GM18519 (cell line): ENCODE measurements at regions not wholly inside any gene's neighbourhood (a gene's known extent, or its start where the extent isn't known, plus 50 kb on each side); places are given as distances from the start of the nearest gene placed in this dataset.
"Not testable (repeated sequence)": the region's sequence is repeated elsewhere in the genome, so short reads cannot be mapped to it uniquely, and the experiment has no call there.

Source experiments
- ATAC-seq: cut with Tn5 transposase; IDR thresholded peaks from one replicate; pipeline ENCODE4 v1.9.1; 2021; ENCODE audit warnings: mild to moderate bottlenecking, moderate library complexity; ENCODE audit not compliant: unreplicated experiment, low FRiP score

GRCh38 chr7:65796205-65796604, 76.7 kb upstream of the VKORC1L1 start:
- no peak for ATAC-seq

- not testable (repeated sequence) for ATAC-seq
Observed at GRCh38 chr7:65797086-65797485, 75.8 kb upstream of the VKORC1L1 start.

DNA sequence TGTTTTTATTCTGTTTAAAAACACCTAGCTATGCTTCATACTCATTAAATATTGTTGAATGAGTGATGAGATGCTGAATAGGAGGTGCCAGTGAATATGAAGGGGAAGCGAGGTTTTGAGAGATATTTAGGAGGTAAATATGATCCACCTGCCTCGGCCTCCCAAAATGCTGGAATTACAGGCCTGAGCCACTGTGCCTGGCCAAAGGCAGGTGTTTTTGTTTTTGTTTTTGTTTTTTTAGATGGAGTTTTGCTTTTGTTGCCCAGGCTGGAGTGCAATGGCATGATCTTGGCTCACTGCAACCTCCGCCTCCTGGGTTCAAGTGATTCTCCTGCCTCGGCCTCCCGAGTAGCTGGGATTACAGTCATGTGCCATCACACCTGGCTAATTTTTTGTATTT, 75.3 kb upstream of the VKORC1L1 start:
- not testable (repeated sequence) for ATAC-seq

GRCh38 chr7:65798111-65799075, 74.5 kb upstream of the VKORC1L1 start:
- ATAC-seq: peak; percentile 100

DNA sequence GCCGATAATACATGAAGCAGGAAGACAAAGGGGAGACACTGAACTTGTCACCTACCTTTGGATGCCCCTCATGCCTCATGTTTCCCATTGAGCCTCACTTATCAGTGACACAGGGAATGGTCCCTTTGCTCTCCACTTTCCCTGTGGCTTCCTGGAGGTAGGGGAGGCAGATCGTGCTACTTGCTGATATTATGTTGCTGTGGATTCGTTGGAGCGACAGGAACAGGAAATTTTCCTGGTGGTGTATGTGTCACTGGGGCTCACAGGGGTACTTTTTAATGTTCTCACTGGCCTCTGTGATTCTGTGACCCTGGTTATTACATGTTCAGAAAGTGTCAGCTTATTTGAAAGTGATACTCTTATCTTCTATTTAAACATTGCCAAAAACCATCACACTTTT, 72.7 kb upstream of the VKORC1L1 start:
- ATAC-seq: not testable (repeated sequence)

DNA sequence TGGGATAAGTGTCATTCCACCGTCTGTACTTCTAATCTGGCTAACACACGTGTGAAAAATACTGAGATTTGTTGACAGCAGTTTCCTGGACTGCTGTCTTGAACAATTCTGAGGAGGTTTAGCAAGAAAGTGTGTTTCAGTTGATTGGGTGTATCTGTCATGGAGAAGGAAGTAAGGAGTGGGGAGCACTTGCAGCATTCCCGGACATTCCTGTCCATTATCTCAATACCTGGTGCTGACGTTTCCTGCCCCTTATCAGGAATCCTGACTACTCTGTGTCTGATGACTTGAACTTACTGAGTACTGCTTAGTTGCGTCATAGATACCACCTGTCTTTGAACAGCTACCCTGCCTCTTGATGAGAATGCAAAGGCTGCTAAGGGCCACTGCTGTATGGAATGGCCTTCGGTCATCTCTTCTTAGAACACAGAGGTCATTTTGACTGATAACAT, 72.0 kb upstream of the VKORC1L1 start:
- no peak for ATAC-seq

- no peak for ATAC-seq
Observed at GRCh38 chr7:65804887-65805286, 68.0 kb upstream of the VKORC1L1 start.

DNA sequence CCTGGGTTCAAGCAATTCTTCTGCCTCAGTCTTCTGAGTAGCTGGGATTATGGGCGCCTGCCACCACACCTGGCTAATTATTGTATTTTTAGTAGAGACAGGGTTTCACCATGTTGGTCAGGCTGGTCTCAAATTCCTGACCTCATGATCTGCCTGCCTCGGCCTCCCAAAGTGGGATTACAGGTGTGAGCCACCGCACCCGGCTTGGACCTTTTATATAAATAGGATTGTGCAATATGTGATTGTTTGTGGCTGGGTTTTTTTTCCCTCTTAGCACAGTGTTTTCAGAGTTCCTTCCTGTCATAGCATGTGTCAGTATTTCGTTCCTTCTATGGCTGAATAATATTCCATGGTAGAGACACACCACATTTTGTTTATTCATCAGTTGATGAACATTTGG, 65.8 kb upstream of the VKORC1L1 start:
- ATAC-seq: not testable (repeated sequence)

DNA sequence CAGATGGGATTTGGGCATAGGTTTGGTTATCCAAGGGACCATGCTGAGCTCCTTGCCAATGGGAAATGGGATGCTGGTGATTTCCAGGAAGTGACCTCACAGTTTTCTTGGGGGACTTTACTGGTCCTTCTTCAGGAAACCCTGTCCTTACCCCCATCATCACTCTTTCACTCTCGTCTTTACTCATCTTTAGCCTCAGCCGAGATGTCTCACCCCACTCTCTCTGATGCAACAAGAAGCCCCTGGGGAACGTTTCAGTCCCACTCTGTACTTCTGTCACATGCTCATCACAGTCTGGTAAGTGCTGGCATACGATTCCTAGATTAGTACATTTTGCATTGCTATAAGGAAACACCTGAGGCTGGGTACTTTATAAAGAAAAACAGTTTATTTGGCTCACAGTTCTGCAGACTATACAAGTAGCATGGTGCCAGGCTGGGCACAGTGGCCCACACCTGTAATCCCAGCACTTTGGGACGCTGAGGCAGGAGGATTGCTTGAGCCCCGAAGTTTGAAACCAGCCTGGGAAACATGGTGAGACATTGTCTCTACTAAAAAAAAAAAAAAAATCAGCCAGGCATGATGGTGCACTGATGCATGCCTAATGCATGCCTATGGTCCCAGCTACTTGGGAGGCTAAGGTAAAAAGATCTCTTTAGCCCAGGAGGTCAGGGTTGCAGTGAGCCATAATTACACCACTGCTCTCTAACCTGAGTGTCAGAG, 63.5 kb upstream of the VKORC1L1 start:
- ATAC-seq: peak; percentile 88

GRCh38 chr7:65809982-65810288, 62.9 kb upstream of the VKORC1L1 start:
- peak; percentile 30 for ATAC-seq

- ATAC-seq: no peak
Observed at GRCh38 chr7:65812281-65812680, 60.6 kb upstream of the VKORC1L1 start.

- not testable (repeated sequence) for ATAC-seq
Observed at GRCh38 chr7:65814556-65815167, 58.2 kb upstream of the VKORC1L1 start.

DNA sequence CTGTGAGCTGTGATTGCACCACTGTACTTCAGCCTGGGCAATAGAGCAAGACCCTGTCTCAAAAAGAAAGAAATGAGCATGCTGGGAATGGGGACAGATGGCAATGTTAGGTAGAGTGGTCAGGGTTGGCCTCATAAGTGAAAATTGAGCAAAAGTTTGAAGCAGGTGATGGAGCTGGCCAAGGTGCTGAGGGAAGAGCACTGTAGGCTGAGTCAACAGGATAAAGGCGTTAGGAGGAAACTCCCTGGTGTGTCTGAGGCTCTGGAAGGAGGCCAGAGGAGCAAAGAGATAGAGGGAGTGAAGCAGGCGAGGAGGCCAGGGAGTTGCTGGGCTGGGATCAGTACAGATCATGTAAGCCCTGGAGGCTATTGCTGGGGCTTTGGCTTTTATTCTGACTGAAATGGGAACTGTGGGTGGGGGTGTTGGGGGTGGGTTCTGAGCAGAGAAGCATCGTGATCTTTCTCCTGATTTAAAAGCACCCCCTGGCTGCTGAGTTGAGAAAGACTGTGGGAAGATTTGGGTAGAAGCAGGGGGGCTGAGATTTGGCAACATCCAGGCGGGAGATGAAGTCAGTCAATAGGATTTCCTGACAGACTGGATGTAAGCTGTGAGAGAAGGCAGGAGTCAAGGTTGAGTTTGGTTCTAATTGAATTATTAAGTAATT, 52.5 kb upstream of the VKORC1L1 start:
- ATAC-seq: no peak
